GM12892 (cell line): ENCODE measurements at regions not wholly inside any gene's neighbourhood (a gene's known extent, or its start where the extent isn't known, plus 50 kb on each side); places are given as distances from the start of the nearest gene placed in this dataset.

ENCODE experiments used
- POLR2AphosphoS5 ChIP-seq: IDR thresholded peaks from 2 replicates; pipeline ENCODE4 v1.6.1; 2011; ENCODE audit warnings: low read depth, low read length, control low read depth
- TAF1 ChIP-seq: IDR thresholded peaks from 2 replicates; pipeline ENCODE4 v1.6.1; 2011; ENCODE audit warnings: low read depth, mild to moderate bottlenecking, control low read depth, low read length, borderline replicate concordance

GRCh38 chr15:38708672-38709180, 144.1 kb upstream of the RASGRP1 start:
- TF ChIP-seq POLR2AphosphoS5: no peak
- no peak for TF ChIP-seq TAF1
